GM19438 (cell line): ENCODE measurements at regions not wholly inside any gene's neighbourhood (a gene's known extent, or its start where the extent isn't known, plus 50 kb on each side); places are given as distances from the start of the nearest gene placed in this dataset.

Experiments used
- ATAC-seq: cut with Tn5 transposase; IDR thresholded peaks from one replicate; pipeline ENCODE4 v1.9.1; 2021; ENCODE audit warnings: low read depth; ENCODE audit not compliant: unreplicated experiment

- ATAC-seq: no peak
Observed at GRCh38 chr9:82675102-82675501, 387.8 kb downstream of the RASEF start.

- no peak for ATAC-seq
Observed at GRCh38 chr9:82675605-82676004, 387.3 kb downstream of the RASEF start.

GRCh38 chr9:82677086-82677485, 385.9 kb downstream of the RASEF start:
- no peak for ATAC-seq

- ATAC-seq: no peak
Observed at GRCh38 chr9:82679472-82679871, 383.5 kb downstream of the RASEF start.

GRCh38 chr9:82680179-82680935, 382.6 kb downstream of the RASEF start:
- no peak for ATAC-seq

- no peak for ATAC-seq
Observed at GRCh38 chr9:82681809-82682208, 381.1 kb downstream of the RASEF start.

GRCh38 chr9:82682431-82682830, 380.5 kb downstream of the RASEF start:
- no peak for ATAC-seq

GRCh38 chr9:82695704-82696103, 367.2 kb downstream of the RASEF start:
- no peak for ATAC-seq

- no peak for ATAC-seq
Observed at GRCh38 chr9:82706786-82707185, 356.2 kb downstream of the RASEF start.

- no peak for ATAC-seq
Observed at GRCh38 chr9:82716821-82717220, 346.1 kb downstream of the RASEF start.

GRCh38 chr9:82720515-82720914, 342.4 kb downstream of the RASEF start:
- ATAC-seq: no peak

- no peak for ATAC-seq
Observed at GRCh38 chr9:82721593-82721992, 341.3 kb downstream of the RASEF start.

GRCh38 chr9:82722051-82722450, 340.9 kb downstream of the RASEF start:
- no peak for ATAC-seq

GRCh38 chr9:82722561-82722960, 340.4 kb downstream of the RASEF start:
- ATAC-seq: no peak

- ATAC-seq: no peak
Observed at GRCh38 chr9:82726424-82727276, 336.3 kb downstream of the RASEF start.

GRCh38 chr9:82729141-82729540, 333.8 kb downstream of the RASEF start:
- ATAC-seq: no peak

GRCh38 chr9:82729991-82730589, 332.9 kb downstream of the RASEF start:
- ATAC-seq: no peak

GRCh38 chr9:82732928-82733327, 330.0 kb downstream of the RASEF start:
- ATAC-seq: no peak

- no peak for ATAC-seq
Observed at GRCh38 chr9:82736126-82736525, 326.8 kb downstream of the RASEF start.

GRCh38 chr9:82736701-82737100, 326.2 kb downstream of the RASEF start:
- no peak for ATAC-seq

- no peak for ATAC-seq
Observed at GRCh38 chr9:82745919-82746318, 317.0 kb downstream of the RASEF start.
